Endothelial cell (in vitro differentiated cells): ENCODE measurements at regions not wholly inside any gene's neighbourhood (a gene's known extent, or its start where the extent isn't known, plus 50 kb on each side); places are given as distances from the start of the nearest gene placed in this dataset.

Source experiments
- DNase-seq: peaks from one replicate; pipeline ENCODE4 v3.0.0; 2021; ENCODE audit warnings: low spot score
- H3K27ac Mint-ChIP-seq: one replicate; pipeline ENCODE4 v1.8.0; 2021; ENCODE audit warnings: mixed read lengths, inconsistent platforms; ENCODE audit not compliant: unreplicated experiment
- H3K27me3 Mint-ChIP-seq: one replicate; pipeline ENCODE4 v1.8.0; 2021; ENCODE audit warnings: mild to moderate bottlenecking, moderate library complexity, mixed read lengths, inconsistent platforms; ENCODE audit not compliant: unreplicated experiment
- H3K36me3 Mint-ChIP-seq: one replicate; pipeline ENCODE4 v1.8.0; 2021; ENCODE audit warnings: mild to moderate bottlenecking, low read depth, mixed read lengths, inconsistent platforms; ENCODE audit not compliant: unreplicated experiment
- H3K4me1 Mint-ChIP-seq: one replicate; pipeline ENCODE4 v1.8.0; 2021; ENCODE audit warnings: mild to moderate bottlenecking, mixed read lengths, inconsistent platforms; ENCODE audit not compliant: unreplicated experiment
- H3K4me3 Mint-ChIP-seq: one replicate; pipeline ENCODE4 v1.8.0; 2021; ENCODE audit warnings: mild to moderate bottlenecking, mixed read lengths, inconsistent platforms; ENCODE audit not compliant: unreplicated experiment
- H3K9me3 Mint-ChIP-seq: one replicate; pipeline ENCODE4 v1.8.0; 2021; ENCODE audit warnings: mixed read lengths, inconsistent platforms; ENCODE audit not compliant: unreplicated experiment
- TF ChIP-seq, protein P1 (sequence below): fragments of 200-600 bp; sonication (generic); IDR thresholded peaks from one replicate; pipeline ENCODE4 v1.5.0; 2021; ENCODE audit warnings: antibody characterized with exemption; ENCODE audit not compliant: unreplicated experiment

DNA sequence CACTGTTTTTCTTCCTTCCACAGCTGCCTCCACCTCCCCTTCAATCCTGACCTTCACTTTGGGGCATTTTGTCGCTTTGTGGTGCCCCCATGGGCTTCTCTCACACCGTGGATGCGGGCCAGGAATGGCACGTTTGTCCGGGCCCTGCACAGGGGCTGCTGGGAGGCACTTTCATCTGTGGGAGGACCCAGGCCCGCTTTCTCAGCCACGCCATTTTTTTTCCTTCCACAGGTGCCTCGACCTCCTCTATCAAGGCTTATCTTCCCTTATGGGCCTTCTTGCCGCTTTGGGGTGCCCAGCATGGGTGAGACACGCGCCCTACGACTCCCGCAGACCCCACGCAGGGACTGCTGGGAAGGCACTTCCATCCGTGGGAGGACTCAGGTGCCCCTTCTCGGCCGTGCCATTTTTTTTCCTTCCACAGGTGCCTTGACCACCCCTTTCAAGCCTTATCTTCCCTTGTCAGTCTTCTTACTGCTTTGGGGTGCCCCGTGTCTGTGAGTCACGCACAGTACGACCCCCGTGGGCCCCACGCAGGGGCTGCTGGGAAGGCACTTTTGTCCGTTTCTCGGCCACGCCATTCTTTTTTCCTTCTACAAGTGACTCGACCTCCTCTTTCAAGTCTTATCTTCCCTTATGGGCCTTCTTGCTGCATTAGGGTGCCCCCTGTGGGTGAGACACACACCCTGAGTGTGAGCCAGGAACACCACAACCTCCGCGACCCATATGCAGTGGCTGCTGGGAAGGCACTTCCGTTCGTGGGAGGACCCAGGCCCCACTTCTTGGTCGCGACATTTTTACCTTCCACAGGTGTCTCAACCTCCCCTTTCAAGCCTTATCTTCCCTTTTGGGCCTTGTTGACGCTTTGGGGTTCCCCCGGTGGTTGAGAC, 270.7 kb downstream of the ALG10 start:
- H3K9me3 Mint-ChIP-seq, result peaks cover 48% of the 10 kb centered on the region

DNA sequence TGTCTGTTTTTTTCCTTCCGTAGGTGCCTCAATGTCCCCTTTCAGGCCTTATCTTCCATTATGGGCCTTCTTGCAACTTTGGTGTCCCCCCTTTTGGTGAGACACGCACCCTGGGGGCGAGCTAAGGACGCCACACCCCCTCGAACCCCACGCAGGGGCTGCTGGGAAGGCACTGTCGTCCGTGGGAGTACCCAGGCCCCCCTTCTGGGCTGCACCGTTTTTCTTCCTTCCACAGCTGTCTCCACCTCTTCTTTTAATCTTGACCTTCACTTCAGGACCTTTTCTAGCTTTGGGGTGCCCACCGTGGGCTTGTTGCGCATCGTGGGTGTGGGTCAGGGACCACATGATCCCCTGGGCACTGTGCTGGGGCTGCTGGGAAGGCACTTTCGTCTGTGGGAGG, 271.8 kb downstream of the ALG10 start:
- Mint-ChIP-seq H3K4me1 (no peaks in the 10 kb centered on the region), H3K9me3 (peaks cover 56% of the 10 kb centered on the region), H3K36me3 (peaks cover 30% of the 10 kb centered on the region), H3K4me3 (no peak overlapping the region), H3K27me3 (peaks cover 21% of the 10 kb centered on the region), H3K27ac (no peak overlapping the region)
- no peak for DNase-seq
- TF ChIP-seq, protein P1, sequence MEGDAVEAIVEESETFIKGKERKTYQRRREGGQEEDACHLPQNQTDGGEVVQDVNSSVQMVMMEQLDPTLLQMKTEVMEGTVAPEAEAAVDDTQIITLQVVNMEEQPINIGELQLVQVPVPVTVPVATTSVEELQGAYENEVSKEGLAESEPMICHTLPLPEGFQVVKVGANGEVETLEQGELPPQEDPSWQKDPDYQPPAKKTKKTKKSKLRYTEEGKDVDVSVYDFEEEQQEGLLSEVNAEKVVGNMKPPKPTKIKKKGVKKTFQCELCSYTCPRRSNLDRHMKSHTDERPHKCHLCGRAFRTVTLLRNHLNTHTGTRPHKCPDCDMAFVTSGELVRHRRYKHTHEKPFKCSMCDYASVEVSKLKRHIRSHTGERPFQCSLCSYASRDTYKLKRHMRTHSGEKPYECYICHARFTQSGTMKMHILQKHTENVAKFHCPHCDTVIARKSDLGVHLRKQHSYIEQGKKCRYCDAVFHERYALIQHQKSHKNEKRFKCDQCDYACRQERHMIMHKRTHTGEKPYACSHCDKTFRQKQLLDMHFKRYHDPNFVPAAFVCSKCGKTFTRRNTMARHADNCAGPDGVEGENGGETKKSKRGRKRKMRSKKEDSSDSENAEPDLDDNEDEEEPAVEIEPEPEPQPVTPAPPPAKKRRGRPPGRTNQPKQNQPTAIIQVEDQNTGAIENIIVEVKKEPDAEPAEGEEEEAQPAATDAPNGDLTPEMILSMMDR, result no peak

More for the DNA sequence above, 270.7 kb downstream of the ALG10 start:
- Mint-ChIP-seq H3K27me3 (peaks cover 21% of the 10 kb centered on the region), H3K36me3 (peaks cover 23% of the 10 kb centered on the region), H3K4me3 (peak overlapping the region; percentile 42), H3K4me1 (no peaks in the 10 kb centered on the region), H3K27ac (no peak overlapping the region)
- no peak for DNase-seq
- TF ChIP-seq, protein P1, result no peak

DNA sequence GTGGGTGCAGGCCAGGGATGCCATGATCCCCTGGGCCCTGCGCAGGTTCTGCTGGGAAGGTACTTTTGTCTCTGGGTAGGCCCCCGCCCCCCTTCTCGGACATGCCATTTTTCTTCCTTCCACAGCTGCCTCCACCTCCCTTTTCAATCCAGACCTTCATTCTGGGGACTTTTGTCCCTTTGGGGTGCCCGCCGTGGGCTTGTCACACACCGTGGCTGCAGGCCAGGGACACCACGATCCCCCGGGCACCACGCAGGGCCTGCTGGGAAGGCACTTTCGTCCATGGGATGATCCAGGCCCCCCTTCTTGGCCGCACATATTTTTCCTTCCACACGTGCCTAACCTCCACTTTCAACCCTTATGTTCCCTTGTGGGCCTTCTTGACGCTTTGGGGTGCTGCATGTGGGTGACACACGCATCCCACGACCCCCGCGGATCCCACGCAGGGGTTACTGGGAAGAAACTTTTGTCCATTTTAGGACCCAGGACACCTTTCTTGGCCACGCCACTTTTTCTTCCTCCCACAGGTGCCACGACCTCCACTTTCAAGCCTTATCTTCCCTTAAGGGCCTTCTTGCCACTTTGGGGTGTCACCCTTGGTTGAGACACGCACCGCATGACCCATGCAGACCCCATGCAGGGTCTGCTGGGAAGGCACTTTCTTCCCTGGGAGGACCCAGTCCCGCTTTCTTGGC, 272.5 kb downstream of the ALG10 start:
- no peak for DNase-seq
- H3K27ac Mint-ChIP-seq, result no peak overlapping the region
- H3K36me3 Mint-ChIP-seq, result peaks cover 30% of the 10 kb centered on the region
- H3K4me1 Mint-ChIP-seq, result no peaks in the 10 kb centered on the region
- H3K4me3 Mint-ChIP-seq, result no peak overlapping the region
- TF ChIP-seq, protein P1, result no peak
- H3K9me3 Mint-ChIP-seq, result peaks cover 63% of the 10 kb centered on the region
- H3K27me3 Mint-ChIP-seq, result peaks cover 27% of the 10 kb centered on the region

DNA sequence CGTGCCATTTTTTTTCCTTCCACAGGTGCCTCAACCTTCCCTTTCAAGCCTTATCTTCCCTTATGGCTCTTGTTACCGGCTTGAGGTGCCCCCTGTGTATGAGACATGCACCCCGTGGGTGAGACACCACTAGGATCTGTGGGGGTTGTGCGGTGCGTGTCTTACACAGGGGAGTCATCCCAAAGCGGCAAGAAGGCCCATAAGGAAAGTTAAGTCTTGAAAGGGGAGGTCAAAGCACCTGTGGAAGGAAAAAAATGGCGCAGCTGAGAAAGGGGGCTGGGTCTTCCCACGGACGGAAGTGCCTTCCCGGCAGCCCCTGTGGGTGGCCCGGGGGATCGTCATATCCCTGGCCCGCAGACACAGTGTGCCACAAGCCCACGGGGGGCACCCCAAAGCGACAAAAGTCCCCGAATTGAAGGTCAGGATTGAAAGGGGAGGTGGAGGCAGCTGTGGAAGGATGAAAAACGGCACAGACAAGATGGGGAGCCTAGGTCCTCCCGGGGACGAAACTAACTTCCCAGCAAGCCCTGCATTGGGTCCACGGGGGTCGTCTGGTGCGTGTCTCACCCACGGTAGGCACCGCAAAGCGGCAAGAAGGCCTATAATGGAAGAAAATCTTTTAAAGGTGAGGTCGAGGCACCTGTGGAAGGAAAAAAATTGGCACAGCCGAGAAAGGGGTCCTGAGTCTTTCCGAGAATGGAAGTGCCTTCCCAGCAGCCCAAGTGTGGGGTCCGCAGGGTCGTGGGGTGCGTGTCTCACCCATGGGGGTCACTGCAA, 273.3 kb downstream of the ALG10 start:
- TF ChIP-seq, protein P1, result no peak
- Mint-ChIP-seq H3K4me1 (no peaks in the 10 kb centered on the region), H3K9me3 (peaks cover 64% of the 10 kb centered on the region), H3K4me3 (no peak overlapping the region), H3K27ac (no peak overlapping the region), H3K27me3 (peaks cover 26% of the 10 kb centered on the region), H3K36me3 (peaks cover 35% of the 10 kb centered on the region)
- DNase-seq, result no peak
